ENCODE measurements at regions not wholly inside any gene's neighbourhood (a gene's known extent, or its start where the extent isn't known, plus 50 kb on each side); places are given as distances from the start of the nearest gene placed in this dataset.

DNA sequence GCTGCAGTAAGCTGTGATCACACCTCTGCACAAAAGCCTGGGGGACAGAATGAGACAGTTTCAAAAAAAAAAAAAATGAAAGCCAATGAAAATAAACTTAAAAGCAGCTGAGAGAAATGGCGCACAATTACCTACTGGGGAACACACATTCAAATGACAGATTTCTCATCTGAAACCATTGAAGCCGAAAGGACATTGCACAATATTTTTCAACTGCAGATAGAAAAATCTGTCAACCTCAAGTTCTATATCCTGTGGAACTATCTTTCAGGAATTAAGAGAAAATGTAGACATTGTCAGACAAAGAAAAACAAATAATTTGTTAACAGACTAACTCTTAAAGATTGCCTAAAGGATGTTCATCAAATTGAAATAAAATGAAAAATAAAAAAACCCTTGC, 442.8 kb downstream of the MATN1 start:
- no peak for DNase-seq

- no peak for DNase-seq
Measured at GRCh38 chr1:30277911-30278310, 445.5 kb downstream of the MATN1 start.

- DNase-seq, result no peak
Measured at GRCh38 chr1:30277415-30277814, 446.0 kb downstream of the MATN1 start.

DNA sequence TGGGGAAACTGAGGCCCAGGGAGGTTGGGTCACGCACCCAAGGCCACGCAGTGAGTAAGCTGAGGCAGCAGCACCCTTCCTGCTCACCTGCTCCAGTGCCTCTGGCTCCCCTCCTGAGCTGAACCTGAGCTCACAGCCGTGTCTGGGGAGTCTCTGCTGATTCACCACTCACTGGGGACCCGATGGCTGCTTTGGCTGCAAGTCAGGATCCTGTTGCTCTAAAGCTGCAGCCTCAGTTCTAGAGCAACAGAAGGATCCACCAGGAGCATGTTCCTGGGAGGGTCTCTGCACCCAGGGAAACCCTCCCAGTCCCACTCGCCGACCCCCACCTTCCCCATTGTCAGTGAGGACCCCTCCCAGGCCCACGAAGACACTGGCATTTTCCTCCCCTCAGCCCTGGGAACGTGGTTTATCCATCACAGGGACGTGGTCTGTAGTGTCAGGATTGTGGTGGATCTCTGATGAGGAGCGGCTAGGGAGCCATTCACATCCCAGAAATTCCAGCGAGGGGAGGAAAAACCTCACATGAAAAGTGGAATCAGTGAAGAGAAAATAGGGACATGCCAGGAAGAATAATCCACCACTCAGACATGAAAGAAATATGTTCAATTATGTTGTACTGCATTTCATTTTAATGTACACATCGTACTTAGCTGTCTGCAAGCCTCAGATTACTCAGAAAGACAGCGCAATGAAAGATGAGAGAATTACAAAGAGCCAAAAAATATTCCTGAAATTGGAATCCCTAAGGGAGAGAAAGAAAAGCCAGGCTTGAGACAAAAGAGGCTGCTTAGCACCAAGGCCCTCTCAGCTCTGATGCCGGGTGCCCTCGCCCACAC, 447.2 kb downstream of the MATN1 start:
- DNase-seq, result no peak

DNA sequence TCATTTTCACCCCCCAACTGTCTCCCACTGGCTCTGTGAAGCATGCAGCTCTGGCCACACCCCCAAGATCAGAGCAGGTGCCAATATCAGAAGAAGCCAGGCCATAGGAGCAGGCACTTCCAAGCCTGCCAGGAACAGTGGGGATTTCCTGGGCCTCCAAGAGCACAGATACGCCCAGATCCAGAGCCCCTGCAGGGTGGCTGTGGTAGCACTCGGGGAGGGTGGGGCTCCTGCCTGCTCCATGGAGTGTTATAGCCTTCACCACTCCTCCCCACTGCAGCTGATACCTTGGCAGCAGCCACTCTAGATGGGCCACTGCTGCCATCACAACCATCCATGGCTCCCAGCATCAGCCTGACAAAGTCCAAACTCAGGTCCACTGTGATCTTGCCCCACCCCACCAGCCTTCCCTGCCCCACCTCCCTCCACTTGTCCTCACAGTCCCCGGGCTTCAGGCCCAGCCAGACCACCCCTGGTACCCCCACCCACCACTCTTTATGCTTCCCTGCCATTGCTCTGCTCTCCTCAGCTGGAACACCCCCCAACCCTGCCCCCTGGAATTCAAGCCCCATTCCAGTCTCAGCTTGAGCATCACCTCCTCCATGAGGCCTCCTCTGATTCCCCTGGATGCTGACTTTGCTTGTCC, 448.3 kb downstream of the MATN1 start:
- DNase-seq, result no peak

GRCh38 chr1:30274173-30274970, 449.0 kb downstream of the MATN1 start:
- no peak for DNase-seq

- no peak for DNase-seq
Measured at GRCh38 chr1:30273456-30273855, 449.9 kb downstream of the MATN1 start.

DNA sequence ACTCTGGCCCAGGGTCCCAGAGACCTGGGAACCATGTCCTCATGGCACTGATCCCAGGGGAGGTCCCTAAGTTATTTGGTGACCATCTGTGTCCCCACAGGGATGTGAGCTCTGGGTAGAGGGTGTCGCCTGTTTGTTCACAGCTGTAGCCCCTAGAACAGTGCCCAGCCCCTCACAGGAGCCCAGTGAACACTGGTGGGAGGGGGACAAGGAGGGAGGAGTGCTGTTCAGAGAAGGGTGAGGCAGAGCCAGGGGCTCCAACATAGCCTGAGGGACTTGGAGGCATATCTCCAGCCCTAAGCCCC, 450.4 kb downstream of the MATN1 start:
- no peak for DNase-seq

- no peak for DNase-seq
Measured at GRCh38 chr1:30272277-30273020, 450.9 kb downstream of the MATN1 start.

- no peak for DNase-seq
Measured at GRCh38 chr1:30271401-30272276, 451.7 kb downstream of the MATN1 start.

- DNase-seq, result no peak
Measured at GRCh38 chr1:30270461-30270860, 452.9 kb downstream of the MATN1 start.

DNA sequence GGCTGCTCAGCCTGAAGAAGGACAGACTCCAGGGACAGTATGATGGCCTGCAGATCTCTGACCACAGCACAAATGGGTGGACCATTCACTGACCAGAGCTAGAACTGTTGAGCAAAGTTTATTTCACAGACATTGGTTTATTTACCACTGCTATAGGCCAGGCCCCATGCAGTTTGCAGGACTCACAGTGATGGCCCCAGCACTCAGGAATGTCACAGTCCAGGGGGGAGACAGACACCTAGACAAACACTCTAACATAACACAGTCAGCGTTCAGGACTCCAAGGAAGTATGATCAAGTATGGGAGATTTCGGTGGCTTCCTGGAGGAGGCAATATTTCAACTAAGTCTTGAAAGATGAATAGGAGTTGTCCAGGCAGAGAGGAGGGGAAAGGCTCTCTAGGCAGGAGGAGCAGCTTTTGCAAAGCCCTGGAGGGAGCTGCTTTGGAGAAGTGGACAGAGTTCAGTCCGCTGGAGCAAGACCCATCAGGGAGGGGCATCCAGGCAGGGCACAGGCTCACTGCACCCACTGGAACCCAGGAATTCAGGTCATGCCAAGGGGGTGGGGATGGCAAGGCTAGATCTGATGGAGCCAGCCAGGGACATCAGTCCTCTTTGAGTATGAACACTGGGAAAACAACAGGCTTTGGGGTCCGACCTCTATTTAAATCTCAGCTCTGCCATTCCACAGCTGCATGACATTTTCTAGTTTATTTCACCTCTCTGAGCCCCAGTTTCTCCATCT, 454.3 kb downstream of the MATN1 start:
- no peak for DNase-seq

DNA sequence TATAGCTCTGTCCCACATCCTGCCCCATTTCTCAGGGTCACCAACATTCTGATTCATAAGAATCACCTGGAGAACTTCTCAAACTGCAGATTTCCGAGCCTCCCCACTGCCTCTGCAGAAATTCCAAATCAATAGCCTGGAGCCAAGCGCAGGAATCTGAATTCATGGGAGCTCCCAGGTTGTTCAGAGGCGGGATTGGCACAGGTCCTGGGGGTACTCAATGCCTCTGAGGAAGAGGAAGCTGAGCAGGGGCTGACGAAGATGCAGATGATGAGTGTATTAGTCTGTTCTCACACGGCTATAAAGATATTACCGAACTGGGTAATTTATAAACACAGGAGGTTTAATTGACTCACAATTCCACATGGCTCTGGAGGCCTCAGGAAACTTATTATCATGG, 455.5 kb downstream of the MATN1 start:
- DNase-seq, result no peak

DNA sequence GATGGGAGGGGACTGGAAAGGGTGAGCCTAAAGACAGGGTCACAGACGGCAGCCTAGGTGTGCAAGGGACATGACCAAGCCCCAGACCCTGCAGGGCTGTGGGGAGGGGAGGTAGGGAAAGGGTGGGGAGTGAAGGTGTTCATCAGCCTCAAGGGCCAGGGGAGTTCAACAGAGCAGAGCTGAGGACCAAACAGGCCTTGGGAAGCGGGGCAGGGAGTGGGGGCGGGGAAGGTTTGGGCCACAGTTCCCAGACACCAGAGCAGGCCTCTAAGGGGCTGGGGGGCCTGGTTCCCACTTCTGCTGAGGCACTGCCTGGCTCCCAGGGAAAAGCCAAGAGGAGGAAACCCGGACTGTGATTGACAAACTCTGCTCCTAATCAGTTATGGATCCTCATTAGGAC, 456.3 kb downstream of the MATN1 start:
- no peak for DNase-seq

GRCh38 chr1:30265127-30266070, 458.0 kb downstream of the MATN1 start:
- DNase-seq, result no peak

DNA sequence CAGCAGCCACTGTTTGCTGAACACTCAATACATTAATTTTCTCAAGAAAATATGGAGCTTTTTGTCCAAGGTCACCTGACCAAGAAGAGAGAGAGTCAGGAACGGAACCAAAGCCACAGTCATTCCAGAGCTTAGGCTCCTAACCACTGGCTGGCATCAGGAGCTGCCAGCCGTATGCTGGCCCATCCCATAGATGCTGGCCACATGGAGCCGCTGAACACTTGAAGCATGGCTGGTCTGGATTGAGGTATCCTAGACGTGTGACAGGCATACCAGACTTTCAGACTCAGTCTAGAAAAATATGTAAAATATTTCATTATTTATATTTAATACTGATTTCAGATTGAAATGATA, 458.7 kb downstream of the MATN1 start:
- no peak for DNase-seq

GRCh38 chr1:30263888-30264671, 459.3 kb downstream of the MATN1 start:
- DNase-seq, result no peak

GRCh38 chr1:30263405-30263804, 460.0 kb downstream of the MATN1 start:
- DNase-seq, result no peak

GRCh38 chr1:30262158-30262557, 461.2 kb downstream of the MATN1 start:
- DNase-seq, result no peak

GRCh38 chr1:30260318-30260717, 463.1 kb downstream of the MATN1 start:
- DNase-seq, result no peak
